D341Med (cell line): ENCODE measurements at regions not wholly inside any gene's neighbourhood (a gene's known extent, or its start where the extent isn't known, plus 50 kb on each side); places are given as distances from the start of the nearest gene placed in this dataset.

Source experiments
- DNase-seq: peaks from one replicate; pipeline ENCODE4 v3.0.0; 2012; ENCODE audit warnings: low spot score

- no peak for DNase-seq
These were observed 1905.3 kb upstream of the PIK3C3 start for GRCh38 chr18:40049716-40050115.

GRCh38 chr18:40048886-40049650 lies 1906.0 kb upstream of the PIK3C3 start:
- no peak for DNase-seq

GRCh38 chr18:40048253-40048652 lies 1906.8 kb upstream of the PIK3C3 start:
- no peak for DNase-seq

- no peak for DNase-seq
These were observed 1908.4 kb upstream of the PIK3C3 start for GRCh38 chr18:40046596-40046995.

- DNase-seq = no peak
These were observed 1913.1 kb upstream of the PIK3C3 start for GRCh38 chr18:40041951-40042350.

- DNase-seq = no peak
These were observed 1914.5 kb upstream of the PIK3C3 start for GRCh38 chr18:40040574-40040973.

GRCh38 chr18:40037356-40037755 lies 1917.7 kb upstream of the PIK3C3 start:
- DNase-seq = peak; percentile 76

- no peak for DNase-seq
These were observed 1918.2 kb upstream of the PIK3C3 start for GRCh38 chr18:40036861-40037260.

GRCh38 chr18:40035966-40036365 lies 1919.1 kb upstream of the PIK3C3 start:
- no peak for DNase-seq

- no peak for DNase-seq
These were observed 1923.0 kb upstream of the PIK3C3 start for GRCh38 chr18:40032076-40032475.

GRCh38 chr18:40031435-40031834 lies 1923.6 kb upstream of the PIK3C3 start:
- DNase-seq = no peak

GRCh38 chr18:40019797-40020392 lies 1935.1 kb upstream of the PIK3C3 start:
- DNase-seq = no peak

- DNase-seq = no peak
These were observed 1936.8 kb upstream of the PIK3C3 start for GRCh38 chr18:40018266-40018665.

- no peak for DNase-seq
These were observed 1938.0 kb upstream of the PIK3C3 start for GRCh38 chr18:40017021-40017420.

GRCh38 chr18:40016405-40016804 lies 1938.6 kb upstream of the PIK3C3 start:
- DNase-seq = no peak

GRCh38 chr18:40013001-40013609 lies 1941.9 kb upstream of the PIK3C3 start:
- no peak for DNase-seq

GRCh38 chr18:40011201-40011600 lies 1943.8 kb upstream of the PIK3C3 start:
- no peak for DNase-seq

- peak; percentile 53 for DNase-seq
These were observed 1948.4 kb upstream of the PIK3C3 start for GRCh38 chr18:40006634-40007033.

GRCh38 chr18:40004246-40004645 lies 1950.8 kb upstream of the PIK3C3 start:
- DNase-seq = no peak

GRCh38 chr18:39998317-39998716 lies 1956.7 kb upstream of the PIK3C3 start:
- DNase-seq = no peak

GRCh38 chr18:39994498-39994897 lies 1960.5 kb upstream of the PIK3C3 start:
- no peak for DNase-seq

GRCh38 chr18:39991696-39992265 lies 1963.3 kb upstream of the PIK3C3 start:
- DNase-seq = no peak

- DNase-seq = no peak
These were observed 1964.5 kb upstream of the PIK3C3 start for GRCh38 chr18:39990540-39990939.
